Transverse colon (tissue), 4 donors: ENCODE measurements at regions not wholly inside any gene's neighbourhood (a gene's known extent, or its start where the extent isn't known, plus 50 kb on each side); places are given as distances from the start of the nearest gene placed in this dataset.

Source experiments
- POLR2A ChIP-seq: fragments of 450-650 bp; IDR thresholded peaks from one replicate; pipeline ENCODE4 v1.6.1; 2016; ENCODE audit warnings: antibody characterized with exemption, mild to moderate bottlenecking, moderate library complexity
- POLR2AphosphoS5 ChIP-seq, 3 donors: sonication (generic); formaldehyde crosslinking; IDR thresholded peaks; one replicate each; pipeline ENCODE4 v1.6.1; 2016; ENCODE audit warnings: antibody characterized with exemption in 3 of 3
- TF ChIP-seq, protein P1 (sequence below), 5 experiments: fragments of 200-600 bp in 3 of 5; fragments of 450-650 bp in 2 of 5; sonication (generic) in 3 of 5; IDR thresholded peaks; 1 replicate in 2 of 5; 2 replicates in 3 of 5; pipeline ENCODE4 v1.5.1; 2016 to 2017; ENCODE audit warnings: antibody characterized with exemption in 5 of 5, inconsistent platforms in 3 of 5, mild to moderate bottlenecking in 2 of 5, moderate library complexity in 1 of 5

DNA sequence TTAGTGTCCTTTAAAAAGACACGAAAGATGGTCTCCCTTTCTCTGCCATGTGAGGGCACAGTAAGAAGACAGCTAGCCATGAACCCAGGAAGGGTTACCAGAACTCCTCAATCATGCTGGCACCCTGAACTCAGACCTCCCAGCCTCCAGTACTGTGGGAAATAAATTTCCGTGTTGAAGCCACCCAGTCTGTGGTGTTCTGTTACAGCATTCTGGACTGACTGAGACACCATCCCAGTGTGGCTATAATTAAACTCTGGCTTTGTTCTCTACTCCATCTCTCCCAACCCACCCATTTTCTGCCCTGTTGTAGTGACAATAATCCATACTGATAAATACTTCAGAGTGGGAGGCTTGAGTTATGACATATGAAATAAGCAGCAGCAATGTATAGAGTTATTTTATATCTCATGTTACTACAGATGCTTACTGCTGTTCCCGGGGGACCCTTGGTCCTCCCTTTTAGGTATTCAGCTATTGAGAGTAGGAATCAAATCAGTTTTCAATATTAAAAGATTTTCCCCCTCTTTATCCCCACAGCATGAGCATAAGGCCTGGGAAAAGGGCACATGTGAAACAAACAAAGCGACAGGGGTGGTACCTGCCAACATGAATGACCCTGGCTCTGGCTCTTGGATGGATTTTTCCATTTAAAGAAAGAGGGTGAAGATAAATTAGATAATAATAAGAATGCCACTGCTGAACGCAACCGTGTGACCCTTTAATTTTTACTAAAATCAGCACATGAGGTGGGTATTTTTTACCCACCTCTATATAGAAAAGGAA, 224.3 kb upstream of the SLC35B3 start:
- TF ChIP-seq, protein P1, sequence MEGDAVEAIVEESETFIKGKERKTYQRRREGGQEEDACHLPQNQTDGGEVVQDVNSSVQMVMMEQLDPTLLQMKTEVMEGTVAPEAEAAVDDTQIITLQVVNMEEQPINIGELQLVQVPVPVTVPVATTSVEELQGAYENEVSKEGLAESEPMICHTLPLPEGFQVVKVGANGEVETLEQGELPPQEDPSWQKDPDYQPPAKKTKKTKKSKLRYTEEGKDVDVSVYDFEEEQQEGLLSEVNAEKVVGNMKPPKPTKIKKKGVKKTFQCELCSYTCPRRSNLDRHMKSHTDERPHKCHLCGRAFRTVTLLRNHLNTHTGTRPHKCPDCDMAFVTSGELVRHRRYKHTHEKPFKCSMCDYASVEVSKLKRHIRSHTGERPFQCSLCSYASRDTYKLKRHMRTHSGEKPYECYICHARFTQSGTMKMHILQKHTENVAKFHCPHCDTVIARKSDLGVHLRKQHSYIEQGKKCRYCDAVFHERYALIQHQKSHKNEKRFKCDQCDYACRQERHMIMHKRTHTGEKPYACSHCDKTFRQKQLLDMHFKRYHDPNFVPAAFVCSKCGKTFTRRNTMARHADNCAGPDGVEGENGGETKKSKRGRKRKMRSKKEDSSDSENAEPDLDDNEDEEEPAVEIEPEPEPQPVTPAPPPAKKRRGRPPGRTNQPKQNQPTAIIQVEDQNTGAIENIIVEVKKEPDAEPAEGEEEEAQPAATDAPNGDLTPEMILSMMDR (IDR thresholded peaks at IDR 0.05) = no peak
- TF ChIP-seq POLR2AphosphoS5 (IDR thresholded peaks at IDR 0.05) (no peak), POLR2A (no peak)
